Lower leg skin (tissue), 4 donors: ENCODE measurements at regions not wholly inside any gene's neighbourhood (a gene's known extent, or its start where the extent isn't known, plus 50 kb on each side); places are given as distances from the start of the nearest gene placed in this dataset.

Experiments used
- DNase-seq, 2 donors: peaks; one replicate each; pipeline ENCODE4 v3.0.0-alpha.2; 2019; ENCODE audit warnings: low spot score in 2 of 2
- H3K4me3 ChIP-seq: fragments of 200-600 bp; sonication (generic); 2 replicates; pipeline ENCODE4 v1.5.1; 2017; ENCODE audit warnings: mild to moderate bottlenecking, low read depth; ENCODE audit not compliant: poor library complexity, severe bottlenecking
- POLR2A ChIP-seq, 2 donors: fragments of 450-650 bp; IDR thresholded peaks; one replicate each; pipeline ENCODE4 v1.6.1; 2016 to 2017; ENCODE audit warnings: antibody characterized with exemption in 2 of 2, mild to moderate bottlenecking in 1 of 2, moderate library complexity in 1 of 2
- WGBS, 2 donors: methylation state at CpG; one replicate each; pipeline ENCODE4 v1.1.5; 2018; 5-methylcytosine and 5-hydroxymethylcytosine counted together
- intact Hi-C: fragments of 100-400 bp; cut with DNase I; formaldehyde crosslinking; loops from one replicate; pipeline ENCODE4 v1.15.0; 2023; ENCODE audit warnings: low total_unique reads
- TF ChIP-seq, protein P1 (sequence below), 3 donors: fragments of 450-650 bp; IDR thresholded peaks; one replicate each; pipeline ENCODE4 v1.5.1; 2016; ENCODE audit warnings: antibody characterized with exemption in 3 of 3, mild to moderate bottlenecking in 3 of 3, moderate library complexity in 2 of 3

DNA sequence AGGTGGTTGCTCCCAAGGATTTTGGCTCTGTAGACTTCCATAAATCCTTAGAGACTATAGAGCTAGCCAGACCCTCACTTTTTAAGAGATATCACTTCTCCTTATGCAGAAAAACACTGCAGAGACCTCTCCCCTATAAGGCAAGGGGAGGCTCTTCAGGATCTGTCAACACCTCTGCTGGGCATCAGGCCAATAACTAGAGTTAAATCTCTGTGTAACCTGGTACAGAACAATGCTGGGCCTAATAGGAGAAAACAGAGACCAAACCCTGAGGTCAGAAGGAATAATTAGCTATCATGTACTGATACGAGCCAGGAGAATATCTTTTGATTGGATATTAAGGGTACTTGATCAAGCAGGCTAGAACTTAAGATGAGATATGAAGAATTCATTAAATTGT lies 358.5 kb downstream of the TBC1D4 start:
- DNase-seq, result no peak
- TF ChIP-seq, protein P1, sequence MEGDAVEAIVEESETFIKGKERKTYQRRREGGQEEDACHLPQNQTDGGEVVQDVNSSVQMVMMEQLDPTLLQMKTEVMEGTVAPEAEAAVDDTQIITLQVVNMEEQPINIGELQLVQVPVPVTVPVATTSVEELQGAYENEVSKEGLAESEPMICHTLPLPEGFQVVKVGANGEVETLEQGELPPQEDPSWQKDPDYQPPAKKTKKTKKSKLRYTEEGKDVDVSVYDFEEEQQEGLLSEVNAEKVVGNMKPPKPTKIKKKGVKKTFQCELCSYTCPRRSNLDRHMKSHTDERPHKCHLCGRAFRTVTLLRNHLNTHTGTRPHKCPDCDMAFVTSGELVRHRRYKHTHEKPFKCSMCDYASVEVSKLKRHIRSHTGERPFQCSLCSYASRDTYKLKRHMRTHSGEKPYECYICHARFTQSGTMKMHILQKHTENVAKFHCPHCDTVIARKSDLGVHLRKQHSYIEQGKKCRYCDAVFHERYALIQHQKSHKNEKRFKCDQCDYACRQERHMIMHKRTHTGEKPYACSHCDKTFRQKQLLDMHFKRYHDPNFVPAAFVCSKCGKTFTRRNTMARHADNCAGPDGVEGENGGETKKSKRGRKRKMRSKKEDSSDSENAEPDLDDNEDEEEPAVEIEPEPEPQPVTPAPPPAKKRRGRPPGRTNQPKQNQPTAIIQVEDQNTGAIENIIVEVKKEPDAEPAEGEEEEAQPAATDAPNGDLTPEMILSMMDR (IDR thresholded peaks at IDR 0.05), result no peak
- no peak for TF ChIP-seq POLR2A (IDR thresholded peaks at IDR 0.05)
- no peak overlapping the region for H3K4me3 ChIP-seq
- 64 to 74% methylated on average over 1 of the region's 1 CpG for WGBS, 2 donors
- intact Hi-C loops, result no loop called here

DNA sequence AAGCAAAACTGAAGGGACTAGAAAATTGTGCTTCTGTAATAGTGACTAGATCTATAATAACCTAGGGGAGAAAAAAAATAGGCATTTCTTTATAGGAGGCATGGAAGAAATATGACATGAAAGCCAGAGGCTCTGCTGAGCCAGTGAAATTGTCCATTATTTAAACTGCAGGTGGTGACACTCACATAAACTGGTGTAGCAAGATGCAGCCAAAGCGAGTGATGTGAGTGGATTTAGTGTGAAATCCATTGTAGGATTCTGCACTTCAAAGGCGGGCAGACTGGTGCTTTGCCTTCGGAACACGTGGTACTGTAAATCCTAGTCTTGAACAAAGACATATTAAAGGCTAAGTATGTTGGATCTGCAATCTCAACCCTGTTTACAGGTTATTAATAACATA lies 361.9 kb downstream of the TBC1D4 start:
- intact Hi-C loops, result no loop called here
- no peak for DNase-seq
- WGBS, 2 donors, result 63 to 70% methylated on average over 4 of the region's 4 CpGs
- no peak overlapping the region for H3K4me3 ChIP-seq
- no peak for TF ChIP-seq POLR2A (IDR thresholded peaks at IDR 0.05)

DNA sequence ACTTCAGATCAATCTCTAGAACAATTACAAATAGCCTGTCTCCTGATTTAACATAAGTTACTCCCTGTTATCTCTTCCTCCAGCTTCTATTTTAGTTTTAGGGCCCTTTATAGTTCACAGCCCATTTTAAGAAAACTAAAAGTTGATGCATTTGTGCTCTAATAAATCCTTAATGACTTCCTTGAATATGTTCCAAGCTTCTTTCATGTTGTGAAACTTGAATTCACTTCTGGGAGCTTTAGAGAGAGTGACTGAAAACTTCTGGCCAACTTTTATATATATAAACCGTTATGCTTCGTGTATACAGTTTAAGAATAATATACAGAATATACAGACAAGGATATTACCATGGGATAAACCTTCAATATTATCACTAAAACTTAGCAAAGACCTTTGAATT lies 366.8 kb downstream of the TBC1D4 start:
- intact Hi-C loops, result no loop called here
- DNase-seq, result no peak
- H3K4me3 ChIP-seq, result no peak overlapping the region
- 67 to 75% methylated on average over 2 of the region's 2 CpGs for WGBS, 2 donors
- TF ChIP-seq, protein P1 (IDR thresholded peaks at IDR 0.05), result no peak
- TF ChIP-seq POLR2A (IDR thresholded peaks at IDR 0.05), result no peak

DNA sequence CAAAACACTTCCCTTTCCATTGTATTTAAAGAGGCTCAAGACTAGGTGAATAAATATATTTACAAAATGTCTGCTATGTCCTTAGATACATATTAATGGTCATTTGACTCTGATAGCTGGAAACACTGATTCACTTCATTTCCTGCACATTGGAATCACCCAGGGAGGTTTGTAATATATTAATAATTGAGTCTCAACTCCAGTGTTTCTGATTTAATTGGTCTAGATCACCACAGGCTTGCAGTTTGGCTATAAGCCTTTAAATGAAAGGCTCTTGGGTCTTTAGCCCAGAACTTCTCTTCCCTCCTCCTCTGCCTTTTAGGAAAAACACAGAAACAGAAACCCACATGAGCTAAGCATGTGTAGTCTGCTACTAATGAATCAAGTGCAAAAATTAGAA lies 378.0 kb downstream of the TBC1D4 start:
- TF ChIP-seq, protein P1 (IDR thresholded peaks at IDR 0.05), result no peak
- TF ChIP-seq POLR2A (IDR thresholded peaks at IDR 0.05), result no peak

DNA sequence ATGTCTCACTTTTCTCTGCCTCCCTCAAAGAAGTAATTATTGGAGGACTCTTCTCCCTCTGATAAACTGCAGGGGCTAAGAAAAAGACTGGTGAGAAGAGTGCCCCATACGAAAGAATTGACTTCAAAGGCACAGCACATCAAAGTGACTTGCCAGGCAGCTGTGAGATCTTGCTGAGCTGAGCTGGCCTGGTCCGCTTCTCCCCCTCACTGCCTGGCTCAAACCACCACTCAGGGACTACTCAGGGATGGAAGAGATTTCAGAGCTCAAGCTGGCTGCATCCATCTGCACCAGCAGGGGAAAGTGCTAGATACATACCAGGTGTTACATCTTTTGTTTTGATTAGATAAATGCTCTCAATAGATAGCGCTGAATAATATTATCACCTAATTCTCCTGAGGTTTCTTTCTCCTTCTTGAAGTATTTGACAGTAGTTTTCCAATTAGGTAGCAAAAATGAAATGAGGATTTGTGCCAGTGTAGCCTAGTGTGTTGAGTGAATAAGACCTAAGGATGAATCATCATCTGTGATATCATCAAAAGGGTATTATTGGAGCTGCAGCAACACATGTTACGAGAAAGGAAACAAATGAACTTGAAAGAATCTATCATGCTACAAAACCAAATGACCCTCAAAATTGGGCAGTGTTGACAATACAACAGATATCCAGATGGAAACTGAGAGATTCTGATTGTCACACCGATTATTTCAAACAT lies 379.8 kb downstream of the TBC1D4 start:
- intact Hi-C loops, result no loop called here
- no peak overlapping the region for H3K4me3 ChIP-seq
- TF ChIP-seq, protein P1 (IDR thresholded peaks at IDR 0.05), result no peak
- 68 to 69% methylated on average over 5 of the region's 5 CpGs for WGBS, 2 donors
- DNase-seq, result no peak

More for the DNA sequence above, 378.0 kb downstream of the TBC1D4 start:
- H3K4me3 ChIP-seq, result no peak overlapping the region
- intact Hi-C loops, result no loop called here
- DNase-seq, result no peak

DNA sequence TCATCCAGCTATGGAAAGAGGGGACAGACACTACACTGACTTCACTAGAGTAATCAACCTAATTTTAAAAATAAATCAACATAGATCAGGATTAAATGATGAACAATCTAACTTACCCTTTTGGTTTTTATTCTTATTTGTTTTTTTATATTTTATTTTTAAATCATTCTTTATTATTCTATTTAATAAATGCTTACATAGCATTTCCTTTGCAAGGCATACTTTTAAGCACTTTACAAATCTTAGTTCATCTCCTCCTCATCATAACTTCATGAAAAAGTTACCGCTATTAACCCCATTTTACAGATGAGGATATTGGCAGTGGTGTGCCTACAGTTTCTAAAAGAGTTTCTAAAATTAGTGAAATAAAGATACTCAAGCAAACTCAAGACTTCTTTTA lies 380.6 kb downstream of the TBC1D4 start:
- TF ChIP-seq, protein P1 (IDR thresholded peaks at IDR 0.05), result no peak
- TF ChIP-seq POLR2A (IDR thresholded peaks at IDR 0.05), result no peak
- no peak for DNase-seq
- 96 to 98% methylated on average over 1 of the region's 1 CpG for WGBS, 2 donors
- intact Hi-C loops, result no loop called here
- no peak overlapping the region for H3K4me3 ChIP-seq
